ENCODE measurements at regions not wholly inside any gene's neighbourhood (a gene's known extent, or its start where the extent isn't known, plus 50 kb on each side); places are given as distances from the start of the nearest gene placed in this dataset.

DNA sequence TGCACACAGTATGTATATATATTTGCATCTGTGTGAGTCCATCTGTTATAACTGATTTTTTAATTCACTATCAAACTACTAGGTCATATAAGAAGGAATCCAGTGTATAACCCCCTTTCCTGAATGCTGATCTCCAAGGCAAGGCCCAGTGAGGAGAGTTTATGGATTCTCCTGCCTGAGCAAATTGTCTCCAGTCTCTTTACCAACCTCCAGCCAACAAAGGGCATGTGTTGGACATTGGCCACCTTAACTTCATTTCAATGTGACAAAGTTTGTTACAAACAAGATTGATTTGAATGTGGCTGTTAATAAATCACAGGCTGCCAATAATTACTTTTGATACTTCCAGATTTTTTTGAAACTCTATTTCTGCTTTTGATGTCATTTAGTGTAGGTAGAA is 191.6 kb downstream of the HAO1 start:
- Mint-ChIP-seq H3K27me3 (ENCODE audit: low read depth) (no peaks in the 10 kb centered on the region), H3K36me3 (ENCODE audit: low read depth) (no peaks in the 10 kb centered on the region), H3K4me1 (ENCODE audit: low read depth) (no peaks in the 10 kb centered on the region), H3K9me3 (peaks cover under 1% of the 10 kb centered on the region), H3K27ac (no peak overlapping the region), H3K4me3 (no peak overlapping the region)
- intact Hi-C loops (cut with micrococcal nuclease) = no loop called here
- CTCF ChIA-PET = no interaction called here
- no peak for DNase-seq

DNA sequence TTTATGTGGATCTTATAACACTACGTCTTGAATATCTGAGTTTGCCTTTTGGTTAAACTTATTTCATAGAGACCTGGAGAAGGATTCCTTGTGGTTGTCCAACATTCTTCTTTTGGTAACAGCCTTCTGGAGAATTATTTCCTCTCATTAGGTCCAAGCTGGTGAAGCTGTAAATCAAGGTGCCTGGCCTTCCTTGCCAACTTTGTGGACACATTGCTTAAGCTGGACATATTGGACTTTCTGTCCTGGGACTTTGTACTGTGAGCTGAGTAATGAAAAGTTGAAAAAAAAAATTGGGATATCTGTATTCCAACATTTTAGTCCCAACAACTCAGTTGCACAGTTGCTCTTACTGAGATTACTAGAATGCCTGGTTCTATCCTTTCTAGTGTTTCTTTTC is 186.2 kb downstream of the HAO1 start:
- CTCF ChIA-PET = no interaction called here
- intact Hi-C loops (cut with micrococcal nuclease) = no loop called here
- Mint-ChIP-seq H3K27ac (no peak overlapping the region), H3K36me3 (ENCODE audit: low read depth) (no peaks in the 10 kb centered on the region), H3K4me3 (no peak overlapping the region), H3K4me1 (ENCODE audit: low read depth) (no peaks in the 10 kb centered on the region), H3K9me3 (no peaks in the 10 kb centered on the region), H3K27me3 (ENCODE audit: low read depth) (no peaks in the 10 kb centered on the region)
- no peak for DNase-seq

DNA sequence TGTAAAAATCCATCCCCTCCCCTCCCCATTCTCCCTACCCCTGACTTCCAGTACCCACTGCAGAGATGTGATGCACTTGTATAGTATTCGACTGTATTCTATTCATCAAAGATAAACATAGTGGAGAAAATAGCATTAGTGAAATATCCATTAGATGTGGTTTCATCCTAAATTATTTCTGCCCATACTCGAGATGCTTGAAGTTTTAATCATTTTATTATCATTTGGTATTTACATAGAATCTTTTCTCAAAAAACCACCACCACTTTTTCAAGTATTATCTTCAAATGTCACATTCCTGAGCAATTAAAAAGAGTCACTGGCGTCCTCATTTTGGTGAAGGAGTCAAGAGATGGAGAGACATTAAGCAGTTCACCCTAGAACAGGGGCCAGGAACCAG is 181.9 kb downstream of the HAO1 start:
- Mint-ChIP-seq H3K9me3 (no peaks in the 10 kb centered on the region), H3K27me3 (ENCODE audit: low read depth) (no peaks in the 10 kb centered on the region), H3K4me1 (ENCODE audit: low read depth) (no peaks in the 10 kb centered on the region), H3K27ac (no peak overlapping the region), H3K36me3 (ENCODE audit: low read depth) (no peaks in the 10 kb centered on the region), H3K4me3 (no peak overlapping the region)
- DNase-seq = no peak
- intact Hi-C loops (cut with micrococcal nuclease) = no loop called here
- CTCF ChIA-PET = no interaction called here

DNA sequence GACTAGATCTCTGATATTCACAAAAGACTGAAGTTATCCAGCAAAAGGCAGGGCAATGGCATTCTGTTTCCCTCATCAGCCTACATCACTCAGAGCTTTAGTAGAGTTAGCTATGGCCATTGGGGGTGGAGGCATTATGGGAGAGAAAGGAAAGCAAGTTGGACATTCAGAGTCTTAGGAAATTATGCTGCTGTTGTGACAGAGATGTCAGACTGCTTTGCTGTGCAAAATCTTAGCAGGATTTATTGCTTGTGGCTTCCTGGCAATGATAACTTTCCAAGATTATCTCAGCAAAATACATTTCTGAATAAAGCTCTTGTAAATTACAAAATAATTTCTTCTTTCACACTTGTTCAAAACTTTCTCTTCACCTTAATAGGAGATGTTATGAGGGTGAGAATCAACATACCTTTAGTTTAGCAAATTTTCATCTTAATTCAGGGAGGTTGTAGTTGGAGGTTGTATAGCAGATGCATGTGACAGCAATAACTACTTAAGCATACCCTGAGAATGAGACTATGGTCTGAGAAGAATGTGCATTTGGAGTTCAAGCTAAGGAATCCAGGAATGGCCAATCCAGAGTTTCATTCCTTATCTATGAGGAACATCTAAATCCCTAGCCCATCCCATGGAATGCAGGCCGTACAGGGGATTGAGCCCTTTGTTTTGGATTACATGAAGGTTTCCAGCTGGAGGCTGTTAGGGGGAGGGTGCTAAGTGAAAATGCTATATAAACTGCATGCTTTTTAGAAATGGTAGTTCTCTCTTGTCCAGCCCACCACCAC is 179.8 kb downstream of the HAO1 start:
- no peak overlapping the region for H3K27ac Mint-ChIP-seq
- intact Hi-C loops (cut with micrococcal nuclease) = no loop called here

DNA sequence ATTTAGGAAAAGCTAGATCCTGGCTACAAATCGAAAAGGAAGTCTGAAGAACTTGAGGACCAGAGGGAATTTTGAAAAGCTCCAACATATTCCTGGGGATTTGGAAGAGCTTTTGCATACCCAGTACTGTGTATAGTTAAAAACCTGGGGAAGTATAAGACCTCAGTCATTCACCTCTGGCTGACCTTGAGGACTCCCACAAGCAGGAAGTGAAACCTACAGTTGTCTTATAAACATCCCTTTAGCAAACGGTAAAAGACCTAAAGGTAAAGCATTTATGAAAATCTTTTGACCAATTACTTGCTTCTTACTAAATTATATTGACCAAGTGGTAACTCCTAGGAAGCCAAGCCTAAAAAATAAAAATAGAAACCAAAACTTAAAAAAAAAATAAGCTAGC is 175.0 kb downstream of the HAO1 start:
- H3K27me3 Mint-ChIP-seq (ENCODE audit: low read depth) = no peaks in the 10 kb centered on the region
- peaks cover 7% of the 10 kb centered on the region for H3K9me3 Mint-ChIP-seq
- CTCF ChIA-PET = no interaction called here
- H3K4me1 Mint-ChIP-seq (ENCODE audit: low read depth) = no peaks in the 10 kb centered on the region
- intact Hi-C loops (cut with micrococcal nuclease) = no loop called here
- no peak overlapping the region for H3K4me3 Mint-ChIP-seq
- DNase-seq = no peak
- no peaks in the 10 kb centered on the region for H3K36me3 Mint-ChIP-seq (ENCODE audit: low read depth)
- H3K27ac Mint-ChIP-seq = no peak overlapping the region

More for the DNA sequence above, 179.8 kb downstream of the HAO1 start:
- Mint-ChIP-seq H3K4me3 (no peak overlapping the region), H3K27me3 (ENCODE audit: low read depth) (no peaks in the 10 kb centered on the region), H3K9me3 (peaks cover 3% of the 10 kb centered on the region), H3K36me3 (ENCODE audit: low read depth) (no peaks in the 10 kb centered on the region), H3K4me1 (ENCODE audit: low read depth) (no peaks in the 10 kb centered on the region)
- DNase-seq = no peak
- CTCF ChIA-PET = no interaction called here

DNA sequence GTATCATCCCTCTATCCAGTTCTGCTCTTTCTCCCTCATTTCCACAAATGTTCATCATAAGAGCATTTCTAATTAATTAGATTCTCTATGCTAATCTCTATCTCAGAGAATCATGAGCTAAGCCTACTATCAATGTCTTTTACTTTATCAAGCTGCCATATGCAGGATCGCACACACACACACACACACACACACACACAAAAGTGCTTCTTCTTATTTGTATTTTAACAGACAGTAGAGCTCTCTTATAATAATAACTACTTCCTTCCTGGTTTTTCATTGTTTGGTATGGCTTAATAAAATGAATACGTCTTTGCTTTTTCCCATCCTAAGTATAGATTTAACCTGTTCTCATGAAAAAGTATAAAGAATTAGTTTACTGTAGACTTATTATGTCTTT is 170.2 kb downstream of the HAO1 start:
- CTCF ChIA-PET = no interaction called here
- H3K4me3 Mint-ChIP-seq = no peak overlapping the region
- intact Hi-C loops (cut with micrococcal nuclease) = no loop called here
- H3K27ac Mint-ChIP-seq = no peak overlapping the region
- H3K36me3 Mint-ChIP-seq (ENCODE audit: low read depth) = no peaks in the 10 kb centered on the region
- no peaks in the 10 kb centered on the region for H3K4me1 Mint-ChIP-seq (ENCODE audit: low read depth)
- no peak for DNase-seq
- peaks cover 6% of the 10 kb centered on the region for H3K9me3 Mint-ChIP-seq
- no peaks in the 10 kb centered on the region for H3K27me3 Mint-ChIP-seq (ENCODE audit: low read depth)

DNA sequence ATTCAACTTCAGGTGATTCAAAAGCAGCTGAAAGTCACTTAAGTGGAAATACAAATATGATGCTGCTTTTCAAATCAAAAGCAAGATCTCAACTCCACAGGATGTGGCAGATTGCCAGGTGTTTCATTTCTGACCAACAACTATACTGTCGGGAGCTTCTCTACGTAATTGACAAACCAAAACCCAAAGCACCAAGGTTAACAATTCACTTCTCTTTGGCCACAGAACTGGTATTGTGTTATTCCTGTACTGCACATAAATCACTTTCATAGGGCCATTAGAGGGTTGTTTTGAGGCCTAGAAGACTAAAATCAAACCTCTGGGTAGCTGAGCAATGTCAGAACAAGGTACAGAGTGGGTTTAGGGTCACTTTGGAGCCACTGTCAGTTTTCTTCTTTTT is 169.7 kb downstream of the HAO1 start:
- no peaks in the 10 kb centered on the region for H3K36me3 Mint-ChIP-seq (ENCODE audit: low read depth)
- intact Hi-C loops (cut with micrococcal nuclease) = no loop called here
- no peaks in the 10 kb centered on the region for H3K27me3 Mint-ChIP-seq (ENCODE audit: low read depth)
- H3K4me1 Mint-ChIP-seq (ENCODE audit: low read depth) = no peaks in the 10 kb centered on the region
- no peak overlapping the region for H3K27ac Mint-ChIP-seq
- no peak for DNase-seq
- CTCF ChIA-PET = no interaction called here
- H3K9me3 Mint-ChIP-seq = peaks cover 6% of the 10 kb centered on the region
- H3K4me3 Mint-ChIP-seq = no peak overlapping the region

DNA sequence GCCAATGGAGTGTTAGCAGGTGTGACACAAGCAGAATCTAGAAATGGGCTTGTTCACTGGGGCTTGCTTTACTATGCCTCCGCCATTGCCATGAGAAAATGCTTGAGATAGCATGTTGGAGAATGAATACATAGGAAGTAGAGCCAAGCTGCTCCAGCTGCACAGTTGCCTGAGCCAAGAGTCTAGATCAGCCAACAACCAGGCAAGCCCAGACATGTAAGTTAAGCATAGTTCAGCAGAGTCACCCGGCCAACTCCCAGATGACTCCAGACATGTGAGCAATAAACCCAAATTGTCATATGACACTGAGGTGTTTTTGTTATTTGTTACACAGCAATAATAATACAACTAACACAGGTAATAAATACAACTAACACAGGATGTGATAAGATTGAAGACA is 167.9 kb downstream of the HAO1 start:
- intact Hi-C loops (cut with micrococcal nuclease) = no loop called here
- Mint-ChIP-seq H3K27ac (no peak overlapping the region), H3K9me3 (peaks cover 4% of the 10 kb centered on the region), H3K4me1 (ENCODE audit: low read depth) (no peaks in the 10 kb centered on the region), H3K4me3 (no peak overlapping the region), H3K27me3 (ENCODE audit: low read depth) (no peaks in the 10 kb centered on the region), H3K36me3 (ENCODE audit: low read depth) (no peaks in the 10 kb centered on the region)
- no peak for DNase-seq
- CTCF ChIA-PET = no interaction called here

DNA sequence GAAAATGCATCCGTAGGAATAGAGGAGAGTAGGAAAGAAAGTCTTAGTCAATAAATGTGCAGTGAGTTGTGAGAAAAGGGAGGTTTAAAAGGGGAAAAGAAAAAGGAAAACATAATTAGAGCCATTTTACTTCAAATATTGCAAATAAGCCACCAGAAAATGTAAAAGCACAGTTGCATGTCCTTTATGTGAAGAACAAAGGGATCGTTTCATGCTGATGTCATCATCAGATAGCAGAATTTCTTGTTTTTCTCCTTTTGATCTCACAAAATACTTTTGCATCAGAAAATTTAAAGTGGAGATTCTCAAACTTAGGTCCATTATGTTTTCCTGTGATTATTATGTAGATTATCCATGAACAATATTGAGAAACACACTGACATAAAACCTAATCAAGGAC is 166.7 kb downstream of the HAO1 start:
- Mint-ChIP-seq H3K36me3 (ENCODE audit: low read depth) (no peaks in the 10 kb centered on the region), H3K27me3 (ENCODE audit: low read depth) (no peaks in the 10 kb centered on the region), H3K27ac (no peak overlapping the region), H3K4me3 (no peak overlapping the region), H3K9me3 (peaks cover 4% of the 10 kb centered on the region), H3K4me1 (ENCODE audit: low read depth) (no peaks in the 10 kb centered on the region)
- CTCF ChIA-PET = no interaction called here
- no peak for DNase-seq
- intact Hi-C loops (cut with micrococcal nuclease) = no loop called here

DNA sequence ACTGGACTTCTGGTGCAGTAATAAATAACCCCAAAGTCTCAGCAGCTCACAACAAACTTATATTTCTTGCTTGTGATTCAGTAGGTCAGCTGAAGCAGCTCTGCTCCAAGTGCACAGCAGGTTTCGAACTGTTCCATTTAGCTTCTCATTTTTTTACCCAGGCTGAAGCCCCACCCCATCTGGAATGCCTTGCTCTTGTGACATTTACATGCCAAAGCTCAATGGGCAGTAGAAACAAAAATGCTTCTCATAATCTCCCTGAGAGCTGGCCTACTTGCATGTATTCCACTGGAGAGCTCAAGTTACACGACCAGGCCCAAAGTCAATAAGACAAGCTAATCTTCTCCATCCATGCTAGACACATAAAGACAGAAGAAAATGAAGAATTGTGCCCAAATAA is 165.2 kb downstream of the HAO1 start:
- H3K4me1 Mint-ChIP-seq (ENCODE audit: low read depth) = no peaks in the 10 kb centered on the region
- no peak overlapping the region for H3K4me3 Mint-ChIP-seq
- H3K36me3 Mint-ChIP-seq (ENCODE audit: low read depth) = no peaks in the 10 kb centered on the region
- peaks cover 6% of the 10 kb centered on the region for H3K9me3 Mint-ChIP-seq
- intact Hi-C loops (cut with micrococcal nuclease) = no loop called here
- no peaks in the 10 kb centered on the region for H3K27me3 Mint-ChIP-seq (ENCODE audit: low read depth)
- no peak for DNase-seq
- CTCF ChIA-PET = no interaction called here
- no peak overlapping the region for H3K27ac Mint-ChIP-seq

DNA sequence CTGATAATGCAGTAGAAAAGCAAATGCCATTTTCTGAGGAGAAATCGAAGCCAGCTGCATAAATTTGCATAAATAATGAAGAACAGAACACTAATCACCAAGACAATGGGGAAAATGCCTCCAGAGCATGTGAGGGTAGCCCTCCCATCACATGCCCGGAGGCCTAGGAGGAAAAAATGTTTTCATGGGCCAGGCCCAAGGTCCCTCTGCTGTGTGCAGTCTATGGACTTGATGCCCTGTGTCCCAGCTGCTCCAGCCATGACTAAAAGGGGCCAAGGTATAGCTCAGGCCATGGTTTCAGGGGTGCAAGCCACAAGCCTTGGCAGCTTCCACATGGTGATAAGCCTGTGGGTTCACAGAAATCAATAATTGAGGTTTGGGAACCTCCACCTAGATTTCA is 164.1 kb downstream of the HAO1 start:
- intact Hi-C loops (cut with micrococcal nuclease) = no loop called here
- H3K27me3 Mint-ChIP-seq (ENCODE audit: low read depth) = no peaks in the 10 kb centered on the region
- CTCF ChIA-PET = no interaction called here
- H3K36me3 Mint-ChIP-seq (ENCODE audit: low read depth) = no peaks in the 10 kb centered on the region
- H3K4me1 Mint-ChIP-seq (ENCODE audit: low read depth) = no peaks in the 10 kb centered on the region
- H3K4me3 Mint-ChIP-seq = no peak overlapping the region
- no peak for DNase-seq
- no peak overlapping the region for H3K27ac Mint-ChIP-seq
- H3K9me3 Mint-ChIP-seq = peaks cover 6% of the 10 kb centered on the region

DNA sequence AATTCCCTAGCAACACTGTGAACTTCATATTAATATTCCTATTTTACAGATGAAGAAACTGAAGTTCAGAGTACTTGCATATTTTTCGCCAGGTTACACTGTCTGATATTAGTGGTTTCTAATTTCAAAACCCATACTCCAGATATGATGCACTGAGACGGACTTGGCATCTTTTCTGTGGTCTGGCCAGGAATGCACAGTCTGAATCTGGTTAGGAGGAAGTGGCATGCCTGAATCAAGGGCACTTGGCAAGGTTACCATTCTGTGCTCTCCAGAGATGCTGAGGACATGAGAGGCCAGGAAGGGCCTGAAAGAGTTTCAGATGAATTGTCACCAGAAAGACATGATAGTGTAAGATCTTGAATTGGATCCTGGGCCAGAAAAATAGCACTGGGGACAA is 150.1 kb downstream of the HAO1 start:
- Mint-ChIP-seq H3K4me1 (ENCODE audit: low read depth) (no peaks in the 10 kb centered on the region), H3K36me3 (ENCODE audit: low read depth) (no peaks in the 10 kb centered on the region), H3K27me3 (ENCODE audit: low read depth) (no peaks in the 10 kb centered on the region), H3K9me3 (no peaks in the 10 kb centered on the region), H3K27ac (no peak overlapping the region), H3K4me3 (no peak overlapping the region)
- CTCF ChIA-PET = no interaction called here
- DNase-seq = no peak
- intact Hi-C loops (cut with micrococcal nuclease) = no loop called here

DNA sequence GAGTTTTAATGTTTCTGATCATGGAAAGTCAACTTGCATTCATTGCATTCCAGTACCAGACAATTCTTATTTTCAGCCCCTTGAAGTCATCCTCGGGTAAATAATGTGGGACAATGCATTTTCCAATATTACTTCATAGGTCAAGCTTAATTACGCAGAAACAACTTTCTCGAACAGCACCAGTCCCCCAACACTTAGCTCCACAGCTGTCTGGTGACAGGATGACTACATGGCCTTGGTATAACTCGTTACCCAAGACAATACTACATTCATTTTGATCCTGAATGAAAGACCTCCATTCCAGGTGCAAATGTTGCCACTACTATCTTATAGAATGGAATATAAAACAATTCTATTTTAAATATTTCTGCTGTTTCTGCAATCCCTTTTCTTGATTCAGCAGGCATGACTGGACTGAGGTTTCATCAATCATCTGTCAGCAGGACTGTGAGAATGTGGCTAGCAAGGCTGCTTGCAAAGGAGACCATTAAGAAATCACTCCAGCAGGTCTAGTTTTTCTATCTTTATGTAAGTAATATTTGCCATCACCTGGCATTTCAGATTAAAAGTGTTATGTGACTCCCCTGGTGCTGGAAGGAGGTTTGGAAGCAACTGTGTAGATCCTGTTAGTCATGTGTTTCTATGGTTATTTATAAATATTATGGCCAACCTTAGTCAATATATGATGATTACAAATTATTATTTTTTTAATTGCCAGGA is 147.9 kb downstream of the HAO1 start:
- H3K36me3 Mint-ChIP-seq (ENCODE audit: low read depth) = no peaks in the 10 kb centered on the region

More for the DNA sequence above, 147.9 kb downstream of the HAO1 start:
- no peak for DNase-seq
- H3K4me3 Mint-ChIP-seq = no peak overlapping the region
- peaks cover 2% of the 10 kb centered on the region for H3K27me3 Mint-ChIP-seq (ENCODE audit: low read depth)
- CTCF ChIA-PET = interaction anchor here (0.6 kb wide), 1 partner anchor 202 kb away, joined by 3 read pairs; no protein-coding TSS in a partner anchor
- no peak overlapping the region for H3K27ac Mint-ChIP-seq
- no peaks in the 10 kb centered on the region for H3K4me1 Mint-ChIP-seq (ENCODE audit: low read depth)
- intact Hi-C loops (cut with micrococcal nuclease) = no loop called here
- H3K9me3 Mint-ChIP-seq = no peaks in the 10 kb centered on the region
